ENCODE measurements at regions not wholly inside any gene's neighbourhood (a gene's known extent, or its start where the extent isn't known, plus 50 kb on each side); places are given as distances from the start of the nearest gene placed in this dataset.

- no peak for TF ChIP-seq POLR2A (IDR thresholded peaks at IDR 0.05; ENCODE audit: low read depth, low read length)
- TF ChIP-seq MAFK (IDR thresholded peaks at IDR 0.05; ENCODE audit: low read depth, low read length) = no peak
- no peak for TF ChIP-seq CTCF (conservative IDR thresholded peaks at IDR 0.05; ENCODE audit: low read depth, low read length)
- no peak for TF ChIP-seq RFX5 (IDR thresholded peaks at IDR 0.05; ENCODE audit: low read depth, low read length)
- TF ChIP-seq ELK1 (IDR thresholded peaks at IDR 0.05; ENCODE audit: borderline replicate concordance, low read depth, low read length) = no peak
- no peak for TF ChIP-seq USF2 (IDR thresholded peaks at IDR 0.05; ENCODE audit: low read depth, low read length)
- TF ChIP-seq BHLHE40 (IDR thresholded peaks at IDR 0.05; ENCODE audit: low read depth, low read length) = no peak
- no peak for TF ChIP-seq RCOR1 (IDR thresholded peaks at IDR 0.05; ENCODE audit: insufficient replicate concordance, low read length)
- TF ChIP-seq FOS (IDR thresholded peaks at IDR 0.05; ENCODE audit: low read depth, low read length) = no peak
- TF ChIP-seq RAD21 (IDR thresholded peaks at IDR 0.05; ENCODE audit: low read length) = no peak
These were observed 461.6 kb upstream of the DPP6 start for GRCh38 chr7:153590571-153590970.
